ENCODE measurements at regions not wholly inside any gene's neighbourhood (a gene's known extent, or its start where the extent isn't known, plus 50 kb on each side); places are given as distances from the start of the nearest gene placed in this dataset.

- no peak for DNase-seq
Observed at GRCh38 chr1:84740050-84740714, 49.9 kb upstream of the SSX2IP start.

More at GRCh38 chr1:84740050-84740714, 49.9 kb upstream of the SSX2IP start:
- H3K9ac ChIP-seq (ENCODE audit: low read depth, low read length), result no peak overlapping the region
- peaks cover 8% of the 10 kb centered on the region for H3K27me3 ChIP-seq (ENCODE audit: insufficient read depth, low read length, poor library complexity)
- no peak for TF ChIP-seq EZH2 (IDR thresholded peaks at IDR 0.05; ENCODE audit: borderline replicate concordance, low read depth, low read length, severe bottlenecking)
- TF ChIP-seq CTCF (IDR thresholded peaks at IDR 0.05; ENCODE audit: borderline replicate concordance, extremely low read depth, low read length, poor library complexity, severe bottlenecking), result no peak
- no peak overlapping the region for H3K27ac ChIP-seq (ENCODE audit: low read length)
- no peaks in the 10 kb centered on the region for H3K79me2 ChIP-seq (ENCODE audit: insufficient read depth, low read length)
- H3K4me2 ChIP-seq (ENCODE audit: insufficient read depth, low read length), result no peak overlapping the region
- H3K36me3 ChIP-seq (ENCODE audit: insufficient read depth, low read length), result no peaks in the 10 kb centered on the region
- H3K9me3 ChIP-seq (ENCODE audit: insufficient read depth, low read length, severe bottlenecking), result no peaks in the 10 kb centered on the region
- H4K20me1 ChIP-seq (ENCODE audit: insufficient read depth, low read length), result no peaks in the 10 kb centered on the region
- no peak overlapping the region for H2AFZ ChIP-seq (ENCODE audit: low read depth, low read length)
- no peaks in the 10 kb centered on the region for H3K4me1 ChIP-seq (ENCODE audit: insufficient read depth, low read length)
- H3K4me3 ChIP-seq (ENCODE audit: low read depth in 1 of 2, low read length in 2 of 2), result no peak overlapping the region
- no peak for ATAC-seq (ENCODE audit: insufficient read depth, low read depth)
